MM.1S (cell line): ENCODE measurements at regions not wholly inside any gene's neighbourhood (a gene's known extent, or its start where the extent isn't known, plus 50 kb on each side); places are given as distances from the start of the nearest gene placed in this dataset.

ENCODE experiments used
- DNase-seq: peaks from one replicate; pipeline ENCODE4 v3.0.0-alpha.2; 2015
- H2AFZ ChIP-seq: fragments of 300-600 bp; sonication (generic); 2 replicates; pipeline ENCODE4 v1.6.0; 2016; ENCODE audit warnings: antibody characterized with exemption, low read length
- H3F3A ChIP-seq: fragments of 300-600 bp; sonication (generic); 2 replicates; pipeline ENCODE4 v1.6.1; 2016; ENCODE audit warnings: mild to moderate bottlenecking, antibody characterized with exemption, low read length, moderate library complexity, mixed read lengths; ENCODE audit not compliant: insufficient read depth
- H3K27ac ChIP-seq: fragments of 300-600 bp; sonication (generic); 2 replicates; pipeline ENCODE4 v1.5.1; 2016; ENCODE audit warnings: mild to moderate bottlenecking, low read length
- H3K27me3 ChIP-seq: fragments of 300-600 bp; sonication (generic); replicated peaks from 2 replicates; pipeline ENCODE4 v1.6.0; 2016; ENCODE audit warnings: low read length; ENCODE audit not compliant: insufficient read depth
- H3K36me3 ChIP-seq: fragments of 300-600 bp; sonication (generic); replicated peaks from 2 replicates; pipeline ENCODE4 v1.6.1; 2016; ENCODE audit warnings: mild to moderate bottlenecking, low read length, mixed read lengths; ENCODE audit not compliant: insufficient read depth
- H3K4me1 ChIP-seq: fragments of 300-600 bp; sonication (generic); 2 replicates; pipeline ENCODE4 v1.6.1; 2016; ENCODE audit warnings: low read length, mixed read lengths
- H3K4me2 ChIP-seq: fragments of 300-600 bp; sonication (generic); 2 replicates; pipeline ENCODE4 v1.6.0; 2016; ENCODE audit warnings: low read depth, low read length
- H3K4me3 ChIP-seq: fragments of 300-600 bp; sonication (generic); 2 replicates; pipeline ENCODE4 v1.5.1; 2016; ENCODE audit warnings: low read length, mixed read lengths
- H3K79me2 ChIP-seq: fragments of 300-600 bp; sonication (generic); 2 replicates; pipeline ENCODE4 v1.6.1; 2016; ENCODE audit warnings: mixed run types, low read length, mixed read lengths
- H3K9ac ChIP-seq: fragments of 300-600 bp; sonication (generic); 2 replicates; pipeline ENCODE4 v1.6.1; 2016; ENCODE audit warnings: low read length, mixed read lengths
- H3K9me2 ChIP-seq: fragments of 300-600 bp; sonication (generic); replicated peaks from 2 replicates; pipeline ENCODE4 v1.6.1; 2016; ENCODE audit warnings: mild to moderate bottlenecking, low read length, mixed read lengths; ENCODE audit not compliant: insufficient read depth
- H3K9me3 ChIP-seq: fragments of 300-600 bp; sonication (generic); replicated peaks from 2 replicates; pipeline ENCODE4 v1.6.1; 2016; ENCODE audit warnings: mild to moderate bottlenecking, low read length, mixed read lengths; ENCODE audit not compliant: insufficient read depth
- H4K20me1 ChIP-seq: fragments of 300-600 bp; sonication (generic); 2 replicates; pipeline ENCODE4 v1.6.1; 2016; ENCODE audit warnings: mild to moderate bottlenecking, low read length, moderate library complexity, mixed read lengths; ENCODE audit not compliant: insufficient read depth
- CTCF ChIP-seq: fragments of 300-600 bp; sonication (generic); IDR thresholded peaks from 2 replicates; pipeline ENCODE4 v1.5.1; 2016; ENCODE audit warnings: antibody characterized with exemption, low read length, mixed read lengths
- EZH2 ChIP-seq: fragments of 300-600 bp; sonication (generic); optimal IDR thresholded peaks from 2 replicates; pipeline ENCODE3; 2017; ENCODE audit warnings: low read depth, mild to moderate bottlenecking, antibody characterized with exemption, low read length, mixed read lengths
- EZH2phosphoT487 ChIP-seq: fragments of 300-600 bp; sonication (generic); IDR thresholded peaks from 2 replicates; pipeline ENCODE4 v1.6.1; 2018; ENCODE audit warnings: antibody characterized with exemption, low read length

GRCh38 chr13:73231471-73231870, 172.7 kb downstream of the KLF5 start:
- Histone ChIP-seq H3K27ac (no peak overlapping the region), H3K9me3 (no peaks in the 10 kb centered on the region), H3K9me2 (no peaks in the 10 kb centered on the region), H3K4me1 (peaks cover 4% of the 10 kb centered on the region; the same call in 1 of the 2 replicates), H3F3A (no peaks in the 10 kb centered on the region), H3K36me3 (no peaks in the 10 kb centered on the region), H3K79me2 (no peaks in the 10 kb centered on the region), H3K9ac (no peak overlapping the region), H4K20me1 (no peaks in the 10 kb centered on the region), H3K27me3 (0 out of 2 replicates have a peak, but pooled peaks cover 2% of the 10 kb centered on the region), H3K4me3 (no peak overlapping the region), H2AFZ (no peak overlapping the region), H3K4me2 (no peak overlapping the region)
- TF ChIP-seq CTCF (no peak), EZH2phosphoT487 (no peak), EZH2 (no peak)
- no peak for DNase-seq

GRCh38 chr13:73230716-73231115, 171.9 kb downstream of the KLF5 start:
- Histone ChIP-seq H3K9me3 (no peaks in the 10 kb centered on the region), H3F3A (no peaks in the 10 kb centered on the region), H3K4me3 (no peak overlapping the region), H4K20me1 (no peaks in the 10 kb centered on the region), H2AFZ (no peak overlapping the region), H3K4me2 (no peak overlapping the region), H3K9ac (no peak overlapping the region), H3K27ac (no peak overlapping the region), H3K36me3 (no peaks in the 10 kb centered on the region), H3K9me2 (no peaks in the 10 kb centered on the region), H3K4me1 (peaks cover 4% of the 10 kb centered on the region; the same call in 1 of the 2 replicates), H3K27me3 (0 out of 2 replicates have a peak, but pooled peaks cover 9% of the 10 kb centered on the region), H3K79me2 (no peaks in the 10 kb centered on the region)
- DNase-seq = no peak
- TF ChIP-seq EZH2 (no peak), EZH2phosphoT487 (no peak), CTCF (no peak)

- H3K9me3 ChIP-seq = no peaks in the 10 kb centered on the region
- no peak overlapping the region for H3K27ac ChIP-seq
- no peaks in the 10 kb centered on the region for H3K9me2 ChIP-seq
- peak overlapping the region; percentile 5; the same call in 1 of the 2 replicates for H3K4me2 ChIP-seq
- TF ChIP-seq EZH2phosphoT487 (no peak), CTCF (peak; percentile 27)
- DNase-seq = peak; percentile 77
- no peaks in the 10 kb centered on the region for H4K20me1 ChIP-seq
- H3K4me1 ChIP-seq = peaks cover 8% of the 10 kb centered on the region; the same call in 1 of the 2 replicates
- H3K4me3 ChIP-seq = no peak overlapping the region
- no peaks in the 10 kb centered on the region for H3K79me2 ChIP-seq
- no peak overlapping the region for H2AFZ ChIP-seq
- H3K9ac ChIP-seq = no peak overlapping the region
- peaks cover 5% of the 10 kb centered on the region for H3F3A ChIP-seq
- H3K27me3 ChIP-seq = peaks cover 21% of the 10 kb centered on the region
- H3K36me3 ChIP-seq = no peaks in the 10 kb centered on the region
These were observed 169.7 kb downstream of the KLF5 start for GRCh38 chr13:73228546-73228945.
